Upper lobe of right lung (tissue), 1 donor: ENCODE measurements at regions not wholly inside any gene's neighbourhood (a gene's known extent, or its start where the extent isn't known, plus 50 kb on each side); places are given as distances from the start of the nearest gene placed in this dataset.
A peak's percentile ranks its signal among the peaks of the same experiment; 100 is the strongest.

Experiments
- ATAC-seq: fragments of 200-7000 bp; cut with Tn5 transposase; one replicate; pipeline ENCODE4 v1.9.1; 2020; ENCODE audit warnings: mild to moderate bottlenecking, moderate library complexity
- DNase-seq: peaks from one replicate; pipeline ENCODE4 v3.0.0-alpha.2; 2020
- H3K27ac ChIP-seq: fragments of 200-600 bp; one replicate; pipeline ENCODE4 v1.8.0; 2022
- H3K27me3 ChIP-seq: fragments of 200-600 bp; one replicate; pipeline ENCODE4 v1.8.0; 2022; ENCODE audit warnings: mild to moderate bottlenecking
- H3K36me3 ChIP-seq: fragments of 200-600 bp; one replicate; pipeline ENCODE4 v1.8.0; 2022
- H3K4me1 ChIP-seq: fragments of 200-600 bp; one replicate; pipeline ENCODE4 v1.8.0; 2022
- H3K4me3 ChIP-seq: fragments of 200-600 bp; one replicate; pipeline ENCODE4 v1.8.0; 2022; ENCODE audit warnings: mild to moderate bottlenecking
- H3K9me3 ChIP-seq: fragments of 200-600 bp; one replicate; pipeline ENCODE4 v1.8.0; 2022
- intact Hi-C: fragments of 100-400 bp; cut with DNase I; formaldehyde crosslinking; loops from one replicate; pipeline ENCODE4 v1.11.0; 2022
- TF ChIP-seq, protein P1 (sequence below): fragments of 200-600 bp; IDR thresholded peaks from one replicate; pipeline ENCODE4 v1.8.0; 2022; ENCODE audit warnings: antibody characterized with exemption
- donor health status: DM: no; HTN: yes; CAD: no; lungs with severe emphysema.

DNA sequence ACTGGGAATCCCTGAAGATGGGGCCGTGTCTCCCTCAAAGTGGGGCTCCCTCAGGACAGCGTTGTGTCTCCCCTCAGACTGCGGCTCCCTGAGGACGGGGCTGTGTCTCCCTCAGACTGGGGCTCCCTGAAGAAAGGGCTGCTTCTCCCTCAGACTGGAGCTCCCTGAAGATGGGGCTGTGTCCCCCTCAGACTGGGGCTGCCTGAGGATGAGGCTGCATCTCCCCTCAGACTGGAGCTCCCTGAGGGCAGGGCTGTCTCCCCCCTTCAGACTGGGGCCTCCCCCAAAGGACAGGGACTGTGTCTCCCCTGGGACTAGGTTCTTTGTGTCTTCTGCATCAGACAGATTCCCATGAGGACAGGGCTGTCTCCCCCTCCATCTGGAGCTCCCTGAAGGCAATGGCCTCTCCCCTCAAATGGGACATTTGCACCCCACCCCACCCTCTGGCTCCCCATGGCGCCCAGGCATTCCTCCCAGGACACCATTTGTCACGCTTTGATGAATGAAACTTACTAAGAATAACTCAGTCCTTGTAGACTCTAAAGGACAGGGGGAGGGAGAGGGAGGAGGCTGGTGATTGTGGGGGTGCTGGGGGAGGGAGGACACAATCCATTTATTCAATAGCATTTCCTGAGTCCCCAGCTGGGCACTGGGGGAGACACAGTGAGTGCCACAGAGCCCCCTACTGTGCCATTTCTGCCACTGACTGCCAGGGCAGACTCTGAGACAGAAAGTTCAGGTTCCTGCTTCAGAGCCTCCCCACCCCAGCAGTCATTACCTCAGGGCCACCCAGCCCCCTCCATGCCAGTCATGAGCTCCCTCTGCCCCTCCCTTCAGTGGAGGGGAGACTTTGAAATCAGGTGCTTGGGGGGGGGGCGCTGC, 122.4 kb downstream of the MRPL14 start:
- intact Hi-C loops = no loop called here
- H3K9me3 ChIP-seq = no peaks in the 10 kb centered on the region
- ATAC-seq = no peak
- H3K4me1 ChIP-seq = peaks cover 17% of the 10 kb centered on the region
- H3K27me3 ChIP-seq = peaks cover 45% of the 10 kb centered on the region
- no peak overlapping the region for H3K27ac ChIP-seq
- DNase-seq = peak; percentile 61
- no peaks in the 10 kb centered on the region for H3K36me3 ChIP-seq
- TF ChIP-seq, protein P1, sequence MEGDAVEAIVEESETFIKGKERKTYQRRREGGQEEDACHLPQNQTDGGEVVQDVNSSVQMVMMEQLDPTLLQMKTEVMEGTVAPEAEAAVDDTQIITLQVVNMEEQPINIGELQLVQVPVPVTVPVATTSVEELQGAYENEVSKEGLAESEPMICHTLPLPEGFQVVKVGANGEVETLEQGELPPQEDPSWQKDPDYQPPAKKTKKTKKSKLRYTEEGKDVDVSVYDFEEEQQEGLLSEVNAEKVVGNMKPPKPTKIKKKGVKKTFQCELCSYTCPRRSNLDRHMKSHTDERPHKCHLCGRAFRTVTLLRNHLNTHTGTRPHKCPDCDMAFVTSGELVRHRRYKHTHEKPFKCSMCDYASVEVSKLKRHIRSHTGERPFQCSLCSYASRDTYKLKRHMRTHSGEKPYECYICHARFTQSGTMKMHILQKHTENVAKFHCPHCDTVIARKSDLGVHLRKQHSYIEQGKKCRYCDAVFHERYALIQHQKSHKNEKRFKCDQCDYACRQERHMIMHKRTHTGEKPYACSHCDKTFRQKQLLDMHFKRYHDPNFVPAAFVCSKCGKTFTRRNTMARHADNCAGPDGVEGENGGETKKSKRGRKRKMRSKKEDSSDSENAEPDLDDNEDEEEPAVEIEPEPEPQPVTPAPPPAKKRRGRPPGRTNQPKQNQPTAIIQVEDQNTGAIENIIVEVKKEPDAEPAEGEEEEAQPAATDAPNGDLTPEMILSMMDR = peak; percentile 29
- no peak overlapping the region for H3K4me3 ChIP-seq

DNA sequence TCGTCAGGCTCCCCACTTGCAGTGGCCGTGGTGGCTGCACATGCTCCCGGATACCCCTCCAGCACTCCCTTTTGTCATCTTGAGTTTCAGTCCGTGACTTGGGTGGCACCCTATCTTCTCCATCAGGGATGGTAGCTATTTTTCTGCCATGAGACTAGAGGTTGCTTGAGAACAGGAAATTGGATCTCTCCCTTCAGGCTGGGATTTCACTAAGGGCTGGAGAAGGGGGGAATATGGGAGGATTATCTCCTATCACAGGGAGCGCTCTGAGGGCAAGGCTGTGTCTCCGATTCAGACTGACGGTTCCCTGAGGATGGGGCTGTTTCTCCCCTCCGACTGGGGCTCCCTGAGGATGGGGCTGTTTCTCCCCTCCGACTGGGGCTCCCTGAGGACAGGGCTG, 123.1 kb downstream of the MRPL14 start:
- Histone ChIP-seq H3K9me3 (no peaks in the 10 kb centered on the region), H3K36me3 (no peaks in the 10 kb centered on the region), H3K4me1 (peaks cover 17% of the 10 kb centered on the region), H3K27me3 (peaks cover 45% of the 10 kb centered on the region), H3K27ac (no peak overlapping the region), H3K4me3 (no peak overlapping the region)
- TF ChIP-seq, protein P1 = no peak
- DNase-seq (no peak), ATAC-seq (no peak)
- intact Hi-C loops = no loop called here

DNA sequence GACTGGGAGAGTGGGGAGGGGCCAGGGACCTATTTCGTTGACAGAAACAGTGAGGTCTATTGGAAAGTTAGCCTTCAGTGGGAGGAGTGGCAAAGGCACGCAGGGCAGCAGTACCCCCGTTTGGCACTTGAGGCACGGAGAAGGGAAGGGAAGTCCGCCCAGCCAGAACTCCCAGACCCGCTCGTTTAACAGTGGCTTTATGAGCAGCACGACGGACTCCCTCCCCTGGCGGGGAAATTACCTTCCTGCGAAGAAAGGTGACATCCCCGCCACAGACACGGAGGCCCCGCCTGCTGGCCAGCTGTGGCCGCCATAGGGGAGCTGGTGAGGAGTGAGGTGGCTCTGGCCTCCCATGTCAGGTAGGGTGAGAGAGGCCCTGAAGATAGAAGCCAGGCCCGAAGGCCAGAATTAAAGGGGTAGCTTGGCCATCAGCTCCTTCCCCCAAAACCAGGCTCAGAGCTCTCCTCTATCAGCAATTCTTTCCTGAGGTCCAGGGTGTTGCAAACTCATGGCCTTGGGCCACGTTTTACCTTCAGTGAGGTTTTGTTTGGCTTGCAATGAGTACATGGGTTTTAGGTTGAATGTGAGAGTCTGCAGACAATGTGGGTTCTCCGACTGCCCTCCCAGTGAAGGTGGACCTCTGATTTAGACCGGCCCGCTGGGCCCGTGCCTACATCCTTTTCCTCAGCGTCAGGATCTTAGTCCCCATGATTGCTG, 123.7 kb downstream of the MRPL14 start:
- Histone ChIP-seq H3K4me3 (no peak overlapping the region), H3K36me3 (no peaks in the 10 kb centered on the region), H3K27me3 (peaks cover 45% of the 10 kb centered on the region), H3K27ac (no peak overlapping the region), H3K4me1 (peaks cover 17% of the 10 kb centered on the region), H3K9me3 (no peaks in the 10 kb centered on the region)
- TF ChIP-seq, protein P1 = no peak
- peak; percentile 61 for DNase-seq
- intact Hi-C loops = no loop called here
- ATAC-seq = no peak

DNA sequence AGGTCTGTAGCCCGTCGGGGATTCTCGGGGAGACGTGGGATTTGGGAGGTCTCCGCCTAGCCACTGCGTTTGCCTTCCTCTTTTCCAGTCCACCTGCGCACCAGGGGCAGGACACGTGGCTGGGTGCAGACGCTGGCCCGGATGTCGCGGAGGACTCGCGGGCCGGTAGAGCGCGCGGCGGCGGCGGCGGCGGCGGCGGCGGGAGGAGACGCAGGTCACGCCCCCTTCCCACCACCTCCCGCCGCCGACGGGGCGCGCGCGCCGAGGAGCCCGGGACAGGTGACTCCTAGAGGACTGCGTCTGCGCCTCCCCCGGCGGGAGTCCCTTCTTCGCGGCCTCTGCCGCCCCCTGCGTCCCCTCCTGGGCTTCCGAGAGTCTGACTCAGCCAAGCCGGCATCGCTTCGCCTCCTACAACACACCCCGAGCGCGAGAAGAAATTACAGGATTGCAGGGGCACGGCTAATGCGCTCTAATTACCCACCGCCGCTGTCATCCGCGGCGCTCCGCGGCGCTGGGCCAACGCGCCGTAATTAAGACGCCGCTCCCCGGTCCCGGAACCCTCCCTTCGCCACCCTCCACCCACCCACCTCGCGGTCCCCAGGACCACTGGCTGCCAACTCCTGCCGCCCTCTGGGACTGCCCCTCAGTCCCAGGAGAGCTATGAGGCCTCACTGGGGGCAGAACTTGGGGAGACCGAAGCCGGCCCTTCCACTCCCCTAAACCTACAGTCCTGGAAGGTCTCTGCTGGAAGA, 124.5 kb downstream of the MRPL14 start:
- Histone ChIP-seq H3K27ac (no peak overlapping the region), H3K36me3 (no peaks in the 10 kb centered on the region), H3K4me3 (peak overlapping the region; percentile 41), H3K4me1 (peaks cover 17% of the 10 kb centered on the region), H3K9me3 (no peaks in the 10 kb centered on the region), H3K27me3 (peaks cover 45% of the 10 kb centered on the region)
- intact Hi-C loops = no loop called here
- ATAC-seq (peak; percentile 34), DNase-seq (peak; percentile 81)
- TF ChIP-seq, protein P1 = no peak

DNA sequence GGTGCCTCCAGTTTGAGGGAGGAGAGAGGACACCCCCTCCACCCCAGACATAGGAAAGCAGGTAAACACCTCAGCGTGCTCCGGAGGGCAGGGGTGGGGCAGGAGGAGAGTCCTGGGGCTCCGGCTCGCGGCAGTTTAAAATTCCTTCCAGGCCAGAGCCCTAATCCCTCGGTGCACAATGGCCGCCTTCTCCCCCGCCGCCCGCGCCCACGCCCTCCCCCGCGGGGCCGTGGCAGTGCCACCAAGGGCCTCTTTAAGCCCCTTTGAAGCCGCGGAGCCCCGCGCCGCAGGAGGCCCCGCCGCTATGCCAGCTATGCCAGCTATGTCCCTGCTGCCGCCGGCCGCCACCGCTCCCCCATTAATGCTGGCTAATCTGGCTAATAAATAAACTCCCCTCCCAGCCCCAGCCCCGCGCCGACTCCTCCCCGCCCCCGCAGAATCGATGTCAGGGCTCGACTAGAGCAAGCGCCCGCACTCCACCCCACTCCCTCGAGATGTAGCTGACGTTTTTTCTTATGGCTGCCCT, 125.1 kb downstream of the MRPL14 start:
- ATAC-seq = peak; percentile 36
- Histone ChIP-seq H3K9me3 (no peaks in the 10 kb centered on the region), H3K27me3 (peaks cover 45% of the 10 kb centered on the region), H3K4me3 (peak overlapping the region; percentile 41), H3K27ac (peak overlapping the region; percentile 55), H3K36me3 (no peaks in the 10 kb centered on the region), H3K4me1 (peaks cover 17% of the 10 kb centered on the region)
- intact Hi-C loops = no loop called here
- TF ChIP-seq, protein P1 = no peak
- peak; percentile 75 for DNase-seq
